A673 (cell line): ENCODE measurements at regions not wholly inside any gene's neighbourhood (a gene's known extent, or its start where the extent isn't known, plus 50 kb on each side); places are given as distances from the start of the nearest gene placed in this dataset.

ENCODE experiments used
- BruUV-seq: library from RNA; stranded (reverse); fragments of 400-500 nt; replicated peaks from 2 replicates; lab custom pipeline; 2021; lab: Mats Ljungman, UMichigan
- CTCF ChIA-PET: fragments of 300-600 bp; sonication (Branson Sonifier 250); formaldehyde crosslinking; loops from one replicate; lab custom pipeline; 2022; ENCODE audit warnings: antibody characterized with exemption; lab: Charles Lee
- POLR2A ChIA-PET: fragments of 300-600 bp; sonication (Branson Sonifier 250); formaldehyde crosslinking; loops from one replicate; lab custom pipeline; 2022; ENCODE audit warnings: antibody characterized with exemption; ENCODE audit not compliant: low non-redundant PET; lab: Charles Lee
- DNase-seq: peaks from one replicate; pipeline ENCODE4 v3.0.0-alpha.2; 2015; ENCODE audit warnings: low spot score
- H3K27ac ChIP-seq: fragments of 200-600 bp; sonication (generic); 2 replicates; pipeline ENCODE4 v1.5.1; 2016; ENCODE audit warnings: mixed run types, low read depth, mild to moderate bottlenecking, mixed read lengths, antibody characterized with exemption, low read length; ENCODE audit not compliant: poor library complexity, severe bottlenecking
- H3K27me3 ChIP-seq: fragments of 200-600 bp; sonication (generic); replicated peaks from 2 replicates; pipeline ENCODE4 v1.6.1; 2017; ENCODE audit warnings: mixed run types, low read depth, mild to moderate bottlenecking, mixed read lengths, antibody characterized with exemption, low read length; ENCODE audit not compliant: insufficient read depth, poor library complexity
- H3K36me3 ChIP-seq: fragments of 200-600 bp; sonication (generic); 2 replicates; pipeline ENCODE4 v1.6.1; 2016; ENCODE audit warnings: mixed run types, mild to moderate bottlenecking, mixed read lengths, antibody characterized with exemption, low read length; ENCODE audit not compliant: insufficient read depth, poor library complexity, severe bottlenecking
- H3K4me1 ChIP-seq: fragments of 200-600 bp; sonication (generic); 2 replicates; pipeline ENCODE4 v1.6.1; 2017; ENCODE audit warnings: mixed run types, mild to moderate bottlenecking, mixed read lengths, antibody characterized with exemption, low read length; ENCODE audit not compliant: insufficient read depth, poor library complexity, severe bottlenecking
- H3K4me3 ChIP-seq: fragments of 200-600 bp; sonication (generic); 2 replicates; pipeline ENCODE4 v1.5.1; 2016; ENCODE audit warnings: low read depth, mixed run types, mild to moderate bottlenecking, mixed read lengths, low read length; ENCODE audit not compliant: poor library complexity, severe bottlenecking
- H3K9me3 ChIP-seq: fragments of 200-600 bp; sonication (generic); 2 replicates; pipeline ENCODE4 v1.6.1; 2016; ENCODE audit warnings: mixed run types, low read depth, mild to moderate bottlenecking, mixed read lengths, antibody characterized with exemption, low read length; ENCODE audit not compliant: poor library complexity, severe bottlenecking
- EZH2 ChIP-seq: fragments of 200-600 bp; sonication (generic); IDR thresholded peaks from 2 replicates; pipeline ENCODE4 v1.6.1; 2017; ENCODE audit warnings: borderline replicate concordance, low read depth, mild to moderate bottlenecking, mixed read lengths, antibody characterized with exemption, low read length; ENCODE audit not compliant: poor library complexity, severe bottlenecking
- intact Hi-C: fragments of 100-400 bp; cut with micrococcal nuclease; formaldehyde crosslinking; loops from one replicate; pipeline ENCODE4 v1.10.0; 2022; ENCODE audit not compliant: unreplicated experiment
- TF ChIP-seq, protein P1 (sequence below): fragments of 300-800, 200-600 bp; sonication (generic); conservative IDR thresholded peaks from 2 replicates; pipeline ENCODE4 v1.5.1; 2017; ENCODE audit warnings: low read depth, mild to moderate bottlenecking, antibody characterized with exemption, low read length, moderate library complexity, mixed read lengths

DNA sequence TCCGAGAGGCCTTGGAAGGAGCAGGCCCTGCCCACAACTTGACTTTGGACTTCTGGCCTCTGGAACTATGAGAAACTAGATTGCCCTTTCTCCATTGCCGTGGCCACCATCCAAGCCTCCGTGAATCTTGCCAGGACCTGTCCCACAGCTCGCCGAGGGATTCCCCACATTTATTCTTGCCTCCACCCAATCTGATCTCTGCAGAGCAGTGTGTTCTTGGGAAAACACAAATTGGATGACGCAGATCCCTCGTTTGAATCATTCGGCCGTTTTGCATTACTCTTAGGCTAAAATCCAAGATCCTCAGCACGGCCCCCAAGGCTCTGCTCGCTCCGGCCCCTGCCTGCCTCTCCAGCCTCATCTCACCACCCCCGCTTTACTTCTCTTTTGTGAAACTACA, 364.2 kb downstream of the ZNF516 start:
- H3K36me3 ChIP-seq, result no peaks in the 10 kb centered on the region
- ChIA-PET CTCF (no interaction called here), POLR2A (no interaction called here)
- intact Hi-C loops, result no loop called here
- TF ChIP-seq, protein P1, sequence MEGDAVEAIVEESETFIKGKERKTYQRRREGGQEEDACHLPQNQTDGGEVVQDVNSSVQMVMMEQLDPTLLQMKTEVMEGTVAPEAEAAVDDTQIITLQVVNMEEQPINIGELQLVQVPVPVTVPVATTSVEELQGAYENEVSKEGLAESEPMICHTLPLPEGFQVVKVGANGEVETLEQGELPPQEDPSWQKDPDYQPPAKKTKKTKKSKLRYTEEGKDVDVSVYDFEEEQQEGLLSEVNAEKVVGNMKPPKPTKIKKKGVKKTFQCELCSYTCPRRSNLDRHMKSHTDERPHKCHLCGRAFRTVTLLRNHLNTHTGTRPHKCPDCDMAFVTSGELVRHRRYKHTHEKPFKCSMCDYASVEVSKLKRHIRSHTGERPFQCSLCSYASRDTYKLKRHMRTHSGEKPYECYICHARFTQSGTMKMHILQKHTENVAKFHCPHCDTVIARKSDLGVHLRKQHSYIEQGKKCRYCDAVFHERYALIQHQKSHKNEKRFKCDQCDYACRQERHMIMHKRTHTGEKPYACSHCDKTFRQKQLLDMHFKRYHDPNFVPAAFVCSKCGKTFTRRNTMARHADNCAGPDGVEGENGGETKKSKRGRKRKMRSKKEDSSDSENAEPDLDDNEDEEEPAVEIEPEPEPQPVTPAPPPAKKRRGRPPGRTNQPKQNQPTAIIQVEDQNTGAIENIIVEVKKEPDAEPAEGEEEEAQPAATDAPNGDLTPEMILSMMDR, result no peak
- no peak for TF ChIP-seq EZH2
- no peaks in the 10 kb centered on the region for H3K27me3 ChIP-seq
- no peaks in the 10 kb centered on the region for H3K9me3 ChIP-seq
- no peak overlapping the region for H3K27ac ChIP-seq
- DNase-seq, result no peak
- no peaks in the 10 kb centered on the region for H3K4me1 ChIP-seq
- BruUV-seq, result no TSS peak
- no peak overlapping the region for H3K4me3 ChIP-seq

DNA sequence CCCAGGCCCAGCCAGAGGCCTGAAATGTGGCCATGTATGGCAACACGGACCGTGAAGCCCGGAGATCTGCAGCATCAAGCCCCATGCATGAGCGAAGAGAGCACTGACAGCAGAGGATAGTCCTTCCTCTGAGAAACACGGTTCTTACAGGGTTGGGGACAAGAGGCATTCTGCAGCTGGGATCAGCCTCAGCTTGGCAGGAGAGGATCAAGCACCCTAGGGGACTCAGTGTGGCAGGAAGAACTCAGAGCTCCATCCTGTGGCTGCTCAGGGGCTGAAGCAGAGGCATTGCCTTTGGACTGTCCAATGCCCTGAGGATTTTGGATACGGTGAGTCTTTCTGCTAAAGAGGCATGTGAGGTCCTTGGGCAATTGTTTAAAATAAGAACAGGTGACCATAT, 368.7 kb downstream of the ZNF516 start:
- no TSS peak for BruUV-seq
- DNase-seq, result no peak
- ChIA-PET CTCF (no interaction called here), POLR2A (no interaction called here)
- no peak for TF ChIP-seq EZH2
- TF ChIP-seq, protein P1, result no peak
- Histone ChIP-seq H3K9me3 (no peaks in the 10 kb centered on the region), H3K36me3 (no peaks in the 10 kb centered on the region), H3K27me3 (no peaks in the 10 kb centered on the region), H3K4me1 (no peaks in the 10 kb centered on the region), H3K4me3 (no peak overlapping the region), H3K27ac (no peak overlapping the region)
- intact Hi-C loops, result no loop called here

DNA sequence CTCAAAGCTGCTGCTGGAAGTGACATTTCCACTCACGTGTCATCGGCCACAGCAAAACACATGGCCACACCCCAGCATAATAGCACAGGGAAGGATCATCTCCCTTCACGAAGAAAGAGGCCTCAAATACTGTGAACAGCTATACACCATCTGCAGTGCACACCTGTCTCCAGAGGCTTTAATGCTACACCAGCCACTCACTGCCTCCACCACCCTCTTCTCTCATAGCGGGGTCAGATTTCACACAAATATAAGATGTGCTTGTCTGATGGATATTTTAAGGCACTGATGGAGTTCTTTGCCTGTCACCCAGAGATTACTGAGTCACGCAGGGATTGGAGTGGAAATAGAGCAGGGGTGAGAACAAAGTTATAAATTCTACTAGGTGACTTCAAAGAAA, 374.0 kb downstream of the ZNF516 start:
- TF ChIP-seq, protein P1, result no peak
- no peak for TF ChIP-seq EZH2
- POLR2A ChIA-PET, result no interaction called here
- no peak overlapping the region for H3K27ac ChIP-seq
- intact Hi-C loops, result no loop called here
- CTCF ChIA-PET, result no interaction called here
- H3K4me1 ChIP-seq, result no peaks in the 10 kb centered on the region
- no peak for DNase-seq
- no peak overlapping the region for H3K4me3 ChIP-seq
- H3K9me3 ChIP-seq, result no peaks in the 10 kb centered on the region
- H3K27me3 ChIP-seq, result no peaks in the 10 kb centered on the region
- H3K36me3 ChIP-seq, result no peaks in the 10 kb centered on the region
- BruUV-seq, result no TSS peak
